ENCODE measurements at regions not wholly inside any gene's neighbourhood (a gene's known extent, or its start where the extent isn't known, plus 50 kb on each side); places are given as distances from the start of the nearest gene placed in this dataset.

DNA sequence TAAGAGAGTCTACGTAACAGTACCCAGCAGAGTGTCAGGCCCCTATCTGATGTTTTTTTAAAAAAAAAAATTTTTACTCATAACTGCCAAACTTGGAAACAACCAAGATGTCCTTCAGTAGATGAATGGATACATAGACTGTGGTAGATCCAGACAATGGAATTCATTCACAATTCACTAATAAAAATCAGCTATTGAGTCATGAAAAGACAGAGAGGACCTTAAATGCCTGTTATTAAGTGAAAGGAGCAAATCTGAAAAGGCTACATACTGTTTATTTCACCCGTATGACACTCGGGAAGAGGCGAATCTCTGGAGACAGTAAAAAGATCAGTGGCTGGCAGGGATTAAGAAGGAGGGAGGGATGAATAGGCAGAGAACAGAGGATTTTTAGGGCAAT, 541.4 kb upstream of the TENM4 start:
- TF ChIP-seq, protein P1, sequence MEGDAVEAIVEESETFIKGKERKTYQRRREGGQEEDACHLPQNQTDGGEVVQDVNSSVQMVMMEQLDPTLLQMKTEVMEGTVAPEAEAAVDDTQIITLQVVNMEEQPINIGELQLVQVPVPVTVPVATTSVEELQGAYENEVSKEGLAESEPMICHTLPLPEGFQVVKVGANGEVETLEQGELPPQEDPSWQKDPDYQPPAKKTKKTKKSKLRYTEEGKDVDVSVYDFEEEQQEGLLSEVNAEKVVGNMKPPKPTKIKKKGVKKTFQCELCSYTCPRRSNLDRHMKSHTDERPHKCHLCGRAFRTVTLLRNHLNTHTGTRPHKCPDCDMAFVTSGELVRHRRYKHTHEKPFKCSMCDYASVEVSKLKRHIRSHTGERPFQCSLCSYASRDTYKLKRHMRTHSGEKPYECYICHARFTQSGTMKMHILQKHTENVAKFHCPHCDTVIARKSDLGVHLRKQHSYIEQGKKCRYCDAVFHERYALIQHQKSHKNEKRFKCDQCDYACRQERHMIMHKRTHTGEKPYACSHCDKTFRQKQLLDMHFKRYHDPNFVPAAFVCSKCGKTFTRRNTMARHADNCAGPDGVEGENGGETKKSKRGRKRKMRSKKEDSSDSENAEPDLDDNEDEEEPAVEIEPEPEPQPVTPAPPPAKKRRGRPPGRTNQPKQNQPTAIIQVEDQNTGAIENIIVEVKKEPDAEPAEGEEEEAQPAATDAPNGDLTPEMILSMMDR (conservative IDR thresholded peaks at IDR 0.05 in 1 of 2, IDR thresholded peaks at IDR 0.05 in 1 of 2; ENCODE audit: extremely low read depth in 1 of 2, insufficient read depth in 1 of 2, low read depth in 1 of 2, low read length in 2 of 2), result no peak
- no peak for TF ChIP-seq EZH2 (IDR thresholded peaks at IDR 0.05; ENCODE audit: borderline replicate concordance, low read length)

Data from mammary epithelial cell (primary cell).